ENCODE measurements at regions not wholly inside any gene's neighbourhood (a gene's known extent, or its start where the extent isn't known, plus 50 kb on each side); places are given as distances from the start of the nearest gene placed in this dataset.
A peak's percentile ranks its signal among the peaks of the same experiment; 100 is the strongest.
"Not testable (repeated sequence)": the region's sequence is repeated elsewhere in the genome, so short reads cannot be mapped to it uniquely, and the experiment has no call there.

- peaks cover 30% of the 10 kb centered on the region for H3K4me1 Mint-ChIP-seq
- no peak for ATAC-seq (replicated peaks; ENCODE audit: extremely low read depth, poor library complexity, severe bottlenecking)
- H3K9me3 Mint-ChIP-seq = no peaks in the 10 kb centered on the region
- no peaks in the 10 kb centered on the region for H3K27me3 Mint-ChIP-seq
- H3K4me3 Mint-ChIP-seq = no peak overlapping the region
- DNase-seq (ENCODE audit: low spot score in 2 of 2) = no peak
- no peak overlapping the region for H3K27ac Mint-ChIP-seq (ENCODE audit: low read depth)
- peaks cover 3% of the 10 kb centered on the region for H3K36me3 Mint-ChIP-seq (ENCODE audit: insufficient read depth)
Observed at GRCh38 chr1:25011275-25011674, 81.2 kb upstream of the RUNX3 start.

- Mint-ChIP-seq H3K4me1 (peaks cover 36% of the 10 kb centered on the region), H3K36me3 (ENCODE audit: insufficient read depth) (peaks cover 3% of the 10 kb centered on the region), H3K27me3 (no peaks in the 10 kb centered on the region), H3K27ac (ENCODE audit: low read depth) (no peak overlapping the region), H3K4me3 (no peak overlapping the region), H3K9me3 (no peaks in the 10 kb centered on the region)
- no peak for DNase-seq (ENCODE audit: low spot score in 2 of 2)
- ATAC-seq (replicated peaks; ENCODE audit: extremely low read depth, poor library complexity, severe bottlenecking) = no peak
Observed at GRCh38 chr1:25009671-25010262, 79.7 kb upstream of the RUNX3 start.

GRCh38 chr1:25008192-25008485 lies 78.1 kb upstream of the RUNX3 start:
- DNase-seq (ENCODE audit: low spot score in 2 of 2) (no peak), ATAC-seq (replicated peaks; ENCODE audit: extremely low read depth, poor library complexity, severe bottlenecking) (no peak)
- H3K4me1 Mint-ChIP-seq = peaks cover 44% of the 10 kb centered on the region
- no peaks in the 10 kb centered on the region for H3K27me3 Mint-ChIP-seq
- H3K27ac Mint-ChIP-seq (ENCODE audit: low read depth) = no peak overlapping the region
- H3K4me3 Mint-ChIP-seq = no peak overlapping the region
- no peaks in the 10 kb centered on the region for H3K9me3 Mint-ChIP-seq
- peaks cover 1% of the 10 kb centered on the region for H3K36me3 Mint-ChIP-seq (ENCODE audit: insufficient read depth)

- Mint-ChIP-seq H3K4me3 (peak overlapping the region; percentile 11), H3K4me1 (peaks cover 44% of the 10 kb centered on the region), H3K27ac (ENCODE audit: low read depth) (peak overlapping the region; percentile 62)
- ATAC-seq (replicated peaks; ENCODE audit: extremely low read depth, poor library complexity, severe bottlenecking); H3K9me3 Mint-ChIP-seq; H3K36me3 Mint-ChIP-seq (ENCODE audit: insufficient read depth); DNase-seq (ENCODE audit: low spot score in 2 of 2); H3K27me3 Mint-ChIP-seq: not testable (repeated sequence)
Observed at GRCh38 chr1:25007390-25008191, 77.5 kb upstream of the RUNX3 start.

- H3K36me3 Mint-ChIP-seq (ENCODE audit: insufficient read depth) = peaks cover 1% of the 10 kb centered on the region
- peaks cover 44% of the 10 kb centered on the region for H3K4me1 Mint-ChIP-seq
- no peak for DNase-seq (ENCODE audit: low spot score in 2 of 2)
- no peak for ATAC-seq (replicated peaks; ENCODE audit: extremely low read depth, poor library complexity, severe bottlenecking)
- no peak overlapping the region for H3K4me3 Mint-ChIP-seq
- H3K9me3 Mint-ChIP-seq = no peaks in the 10 kb centered on the region
- peak overlapping the region; percentile 62 for H3K27ac Mint-ChIP-seq (ENCODE audit: low read depth)
- no peaks in the 10 kb centered on the region for H3K27me3 Mint-ChIP-seq
Observed at GRCh38 chr1:25006770-25007169, 76.7 kb upstream of the RUNX3 start.

- Mint-ChIP-seq H3K4me1 (peaks cover 51% of the 10 kb centered on the region), H3K9me3 (no peaks in the 10 kb centered on the region), H3K4me3 (no peak overlapping the region), H3K27me3 (no peaks in the 10 kb centered on the region), H3K36me3 (ENCODE audit: insufficient read depth) (peaks cover 1% of the 10 kb centered on the region), H3K27ac (ENCODE audit: low read depth) (no peak overlapping the region)
- ATAC-seq (replicated peaks; ENCODE audit: extremely low read depth, poor library complexity, severe bottlenecking) (no peak), DNase-seq (ENCODE audit: low spot score in 2 of 2) (no peak)
Observed at GRCh38 chr1:25004355-25004754, 74.3 kb upstream of the RUNX3 start.

GRCh38 chr1:25003457-25004190 lies 73.5 kb upstream of the RUNX3 start:
- ATAC-seq (replicated peaks; ENCODE audit: extremely low read depth, poor library complexity, severe bottlenecking) = no peak
- H3K27me3 Mint-ChIP-seq = no peaks in the 10 kb centered on the region
- no peak overlapping the region for H3K4me3 Mint-ChIP-seq
- no peak for DNase-seq (ENCODE audit: low spot score in 2 of 2)
- H3K36me3 Mint-ChIP-seq (ENCODE audit: insufficient read depth) = peaks cover 1% of the 10 kb centered on the region
- no peaks in the 10 kb centered on the region for H3K9me3 Mint-ChIP-seq
- peaks cover 55% of the 10 kb centered on the region for H3K4me1 Mint-ChIP-seq
- no peak overlapping the region for H3K27ac Mint-ChIP-seq (ENCODE audit: low read depth)

- Mint-ChIP-seq H3K36me3 (ENCODE audit: insufficient read depth) (peaks cover 1% of the 10 kb centered on the region), H3K27me3 (no peaks in the 10 kb centered on the region), H3K27ac (ENCODE audit: low read depth) (no peak overlapping the region), H3K4me3 (no peak overlapping the region), H3K4me1 (peaks cover 56% of the 10 kb centered on the region), H3K9me3 (no peaks in the 10 kb centered on the region)
- DNase-seq (ENCODE audit: low spot score in 2 of 2) (no peak), ATAC-seq (replicated peaks; ENCODE audit: extremely low read depth, poor library complexity, severe bottlenecking) (no peak)
Observed at GRCh38 chr1:25003000-25003399, 72.9 kb upstream of the RUNX3 start.

GRCh38 chr1:25001125-25001915 lies 71.2 kb upstream of the RUNX3 start:
- H3K36me3 Mint-ChIP-seq (ENCODE audit: insufficient read depth) = peaks cover 4% of the 10 kb centered on the region
- ATAC-seq (replicated peaks; ENCODE audit: extremely low read depth, poor library complexity, severe bottlenecking) = peak; percentile 38
- H3K9me3 Mint-ChIP-seq = peaks cover 9% of the 10 kb centered on the region
- peak overlapping the region; percentile 89 for H3K27ac Mint-ChIP-seq (ENCODE audit: low read depth)
- H3K27me3 Mint-ChIP-seq = no peaks in the 10 kb centered on the region
- DNase-seq (ENCODE audit: low spot score in 2 of 2) = no peak
- H3K4me1 Mint-ChIP-seq = peaks cover 56% of the 10 kb centered on the region
- no peak overlapping the region for H3K4me3 Mint-ChIP-seq

GRCh38 chr1:24999906-25000305 lies 69.8 kb upstream of the RUNX3 start:
- H3K27ac Mint-ChIP-seq (ENCODE audit: low read depth) = no peak overlapping the region
- no peaks in the 10 kb centered on the region for H3K27me3 Mint-ChIP-seq
- ATAC-seq (replicated peaks; ENCODE audit: extremely low read depth, poor library complexity, severe bottlenecking) (no peak), DNase-seq (ENCODE audit: low spot score in 2 of 2) (no peak)
- H3K4me3 Mint-ChIP-seq = no peak overlapping the region
- peaks cover 6% of the 10 kb centered on the region for H3K36me3 Mint-ChIP-seq (ENCODE audit: insufficient read depth)
- peaks cover 62% of the 10 kb centered on the region for H3K4me1 Mint-ChIP-seq
- H3K9me3 Mint-ChIP-seq = peaks cover 9% of the 10 kb centered on the region

- Mint-ChIP-seq H3K4me1 (peaks cover 67% of the 10 kb centered on the region), H3K4me3 (no peak overlapping the region), H3K9me3 (peaks cover 9% of the 10 kb centered on the region), H3K27ac (ENCODE audit: low read depth) (no peak overlapping the region), H3K36me3 (ENCODE audit: insufficient read depth) (peaks cover 6% of the 10 kb centered on the region), H3K27me3 (no peaks in the 10 kb centered on the region)
- no peak for ATAC-seq (replicated peaks; ENCODE audit: extremely low read depth, poor library complexity, severe bottlenecking)
- no peak for DNase-seq (ENCODE audit: low spot score in 2 of 2)
Observed at GRCh38 chr1:24999426-24999825, 69.3 kb upstream of the RUNX3 start.

GRCh38 chr1:24998563-24999245 lies 68.6 kb upstream of the RUNX3 start:
- H3K27me3 Mint-ChIP-seq = no peaks in the 10 kb centered on the region

More at GRCh38 chr1:24998563-24999245, 68.6 kb upstream of the RUNX3 start:
- H3K4me3 Mint-ChIP-seq = no peak overlapping the region
- peaks cover 72% of the 10 kb centered on the region for H3K4me1 Mint-ChIP-seq
- no peak overlapping the region for H3K27ac Mint-ChIP-seq (ENCODE audit: low read depth)
- DNase-seq (ENCODE audit: low spot score in 2 of 2) (no peak), ATAC-seq (replicated peaks; ENCODE audit: extremely low read depth, poor library complexity, severe bottlenecking) (no peak)
- H3K36me3 Mint-ChIP-seq (ENCODE audit: insufficient read depth) = peaks cover 6% of the 10 kb centered on the region
- H3K9me3 Mint-ChIP-seq = peaks cover 9% of the 10 kb centered on the region
